HG03521 (cell line): ENCODE measurements at regions not wholly inside any gene's neighbourhood (a gene's known extent, or its start where the extent isn't known, plus 50 kb on each side); places are given as distances from the start of the nearest gene placed in this dataset.

Experiments used
- ATAC-seq: cut with Tn5 transposase; IDR thresholded peaks from one replicate; pipeline ENCODE4 v1.9.1; 2021; ENCODE audit warnings: mild to moderate bottlenecking, moderate library complexity; ENCODE audit not compliant: unreplicated experiment

DNA sequence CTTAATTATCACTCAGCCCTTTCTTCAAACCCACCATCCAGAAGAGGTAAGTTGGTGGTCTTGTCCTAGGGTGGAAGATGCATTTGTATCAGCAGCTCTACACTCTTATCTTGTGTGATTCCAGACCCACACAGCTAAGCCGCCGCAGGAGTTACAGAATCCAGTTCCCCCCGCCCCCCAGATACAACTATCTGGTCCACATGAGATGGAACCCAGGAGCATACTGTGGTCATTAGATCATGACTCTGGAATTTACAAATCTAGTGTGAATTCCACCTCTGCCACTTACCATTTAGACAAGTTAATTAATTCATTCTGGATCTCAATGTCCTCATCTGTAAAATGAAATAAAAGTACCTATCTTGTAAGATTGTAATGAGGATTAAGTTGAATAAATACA, 486.4 kb downstream of the BCL11A start:
- no peak for ATAC-seq

- ATAC-seq = no peak
Observed at GRCh38 chr2:60066096-60066839, 487.2 kb downstream of the BCL11A start.

- no peak for ATAC-seq
Observed at GRCh38 chr2:60064687-60065389, 488.6 kb downstream of the BCL11A start.

- no peak for ATAC-seq
Observed at GRCh38 chr2:60058781-60059180, 494.7 kb downstream of the BCL11A start.

DNA sequence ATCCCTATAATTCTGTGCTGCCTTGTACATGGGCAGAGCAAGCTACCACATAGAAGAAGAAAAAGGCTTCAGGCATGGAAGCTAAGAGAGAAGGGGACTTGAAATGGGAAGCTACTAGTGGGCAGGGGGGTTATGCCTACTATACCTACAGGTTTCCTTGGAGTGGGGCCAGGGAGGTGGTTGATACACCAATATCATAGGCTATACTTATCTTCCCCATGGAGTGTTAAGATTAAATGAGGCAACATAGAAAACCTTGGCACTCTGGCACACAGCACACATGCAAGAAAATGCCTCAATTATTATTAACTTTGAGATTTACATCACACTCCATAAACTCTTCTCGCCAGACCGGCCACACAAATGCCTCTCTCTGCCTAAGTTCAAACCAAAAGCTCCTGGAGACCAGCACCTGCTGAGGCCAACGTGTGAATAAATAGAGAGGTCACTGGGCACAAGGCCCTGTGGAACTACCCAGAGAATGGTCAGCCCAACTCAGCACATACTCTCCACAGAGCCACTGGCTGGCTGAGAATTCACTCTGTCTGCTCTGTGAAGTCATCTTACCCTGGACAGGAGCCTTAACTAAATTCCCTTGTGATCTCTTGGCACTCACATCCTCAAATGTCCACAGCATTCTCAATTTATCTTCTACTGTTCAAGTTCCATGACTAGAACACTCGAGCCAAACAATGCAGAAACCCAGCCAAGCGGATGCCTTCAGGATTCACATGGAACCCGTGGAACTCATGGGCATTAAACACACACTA, 498.7 kb downstream of the BCL11A start:
- ATAC-seq = no peak

GRCh38 chr2:60053791-60054190, 499.7 kb downstream of the BCL11A start:
- ATAC-seq = no peak

GRCh38 chr2:60052601-60053000, 500.9 kb downstream of the BCL11A start:
- ATAC-seq = no peak

DNA sequence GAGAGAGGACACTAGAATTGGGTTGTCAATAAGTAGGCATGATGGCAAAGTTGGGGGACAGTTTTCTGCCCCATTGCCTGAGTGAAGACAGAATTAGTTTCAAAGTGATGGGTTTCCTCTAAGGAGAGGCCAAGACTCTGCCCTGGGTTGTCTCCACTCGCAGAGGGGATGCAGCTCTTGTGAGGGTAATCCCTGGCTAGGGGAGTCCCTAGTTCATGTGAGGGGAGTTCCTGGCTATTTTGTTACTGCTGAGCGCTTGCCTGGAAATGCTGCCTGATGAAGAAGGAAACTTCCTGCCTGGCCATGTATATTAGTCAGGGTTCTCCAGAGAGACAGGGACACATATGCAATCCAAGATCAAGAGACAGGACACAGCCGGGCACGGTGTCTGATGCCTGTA, 501.5 kb downstream of the BCL11A start:
- ATAC-seq = no peak

GRCh38 chr2:60047944-60048525, 505.4 kb downstream of the BCL11A start:
- ATAC-seq = no peak

GRCh38 chr2:60047347-60047746, 506.1 kb downstream of the BCL11A start:
- ATAC-seq = no peak

GRCh38 chr2:60046529-60046928, 506.9 kb downstream of the BCL11A start:
- ATAC-seq = no peak

DNA sequence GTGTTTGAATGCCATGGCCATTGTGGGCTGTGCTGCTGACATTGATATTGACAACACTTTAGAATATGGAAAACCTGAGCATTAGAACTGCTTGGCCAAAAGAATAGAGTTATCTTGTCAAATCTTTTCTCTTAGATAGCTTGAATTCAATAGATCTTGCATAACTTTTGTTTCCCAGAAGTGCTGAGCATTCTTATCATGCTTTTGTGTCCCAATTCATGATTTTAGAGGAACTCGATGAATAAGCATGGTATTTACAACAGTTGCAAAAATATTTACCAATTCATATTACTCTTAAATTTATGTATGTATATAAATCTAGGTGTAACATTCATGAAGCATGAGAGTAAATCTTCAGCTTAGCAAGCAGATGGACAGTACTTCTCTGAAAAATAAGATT, 508.0 kb downstream of the BCL11A start:
- ATAC-seq = no peak

GRCh38 chr2:60044484-60044883, 509.0 kb downstream of the BCL11A start:
- no peak for ATAC-seq

DNA sequence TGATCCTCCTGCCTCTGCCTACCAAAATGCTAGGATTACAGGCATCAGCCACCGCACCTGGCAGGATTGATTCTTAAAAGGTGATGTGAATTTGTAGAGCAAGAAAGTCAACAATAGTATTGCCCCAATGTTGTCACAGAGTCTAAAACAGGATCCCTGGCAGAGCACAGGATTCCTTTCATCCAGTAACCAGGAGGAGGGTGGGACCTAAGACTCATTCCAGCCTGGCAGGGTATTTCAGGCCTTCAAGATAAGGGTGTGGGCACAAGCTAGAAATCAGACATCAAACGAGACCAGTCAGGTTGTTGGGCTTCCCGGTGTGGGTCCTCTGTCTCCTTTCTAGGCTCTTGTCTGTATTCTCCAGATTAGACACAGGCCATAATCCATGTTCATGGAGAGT, 511.4 kb downstream of the BCL11A start:
- no peak for ATAC-seq

GRCh38 chr2:60033325-60033724, 520.1 kb downstream of the BCL11A start:
- no peak for ATAC-seq

DNA sequence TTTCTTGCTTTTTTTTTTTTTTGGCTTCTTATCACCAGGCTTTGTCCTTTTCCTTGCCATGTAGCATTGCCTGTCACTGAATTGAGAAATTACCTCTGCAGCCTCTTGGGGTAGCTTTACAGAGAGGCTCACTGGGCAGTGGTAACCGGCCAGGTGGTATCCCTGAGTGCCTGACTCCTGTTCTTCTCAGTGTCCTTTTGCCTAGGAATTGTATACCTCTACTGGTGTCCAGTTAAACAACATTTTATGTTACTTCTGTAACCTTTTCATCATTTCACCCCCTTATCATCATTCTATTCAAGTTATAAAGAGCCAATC, 523.9 kb downstream of the BCL11A start:
- no peak for ATAC-seq

DNA sequence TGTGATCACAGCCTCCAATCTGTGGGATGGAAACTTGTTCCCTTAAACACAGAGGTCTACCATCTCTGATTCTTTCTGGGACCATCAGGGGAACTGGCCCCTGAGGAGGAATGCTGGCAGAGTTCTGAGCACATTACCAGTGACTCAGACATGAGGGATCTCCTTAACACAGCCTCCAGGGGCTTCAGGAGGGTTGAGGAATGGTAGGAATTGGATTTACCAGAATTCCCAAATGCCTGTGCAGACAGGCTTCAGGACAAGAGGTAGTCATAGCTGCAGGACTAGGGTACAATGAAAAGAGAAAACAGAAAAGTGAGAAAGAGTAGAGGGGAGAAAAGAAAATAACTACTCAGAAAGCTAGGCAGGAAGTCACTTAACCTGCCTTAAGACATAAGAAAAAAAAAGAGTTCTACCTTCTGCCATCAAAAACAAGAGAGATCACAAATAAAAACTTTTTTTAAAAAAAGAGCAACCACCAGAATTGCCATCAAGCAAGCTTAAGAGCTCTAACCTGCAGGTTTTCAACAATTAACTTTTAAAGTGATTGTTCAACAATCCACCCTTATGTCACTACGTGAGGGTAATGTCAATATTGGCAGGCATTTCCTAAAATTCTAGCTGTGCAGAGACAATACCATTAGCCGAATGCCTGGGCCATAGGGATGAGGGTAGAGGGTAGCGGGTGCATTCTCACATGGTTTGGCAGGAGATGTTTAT, 524.4 kb downstream of the BCL11A start:
- no peak for ATAC-seq

DNA sequence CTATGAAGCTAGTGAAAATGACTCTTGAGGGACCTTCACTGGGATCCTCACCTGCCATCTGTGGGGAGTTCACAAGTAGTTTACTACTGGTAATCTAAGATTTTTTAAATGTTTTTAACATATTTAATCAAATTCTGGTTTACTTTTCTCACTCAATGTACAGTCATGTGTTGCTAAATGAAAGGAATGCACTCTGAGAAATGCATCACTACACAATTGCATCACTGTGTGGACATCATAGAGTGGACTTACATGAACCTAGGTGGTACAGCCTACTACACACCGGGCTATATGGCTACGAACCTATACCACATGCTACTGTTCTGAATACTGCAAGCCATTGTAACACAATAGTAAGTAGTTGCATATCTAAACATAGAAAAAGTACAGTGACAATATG, 528.0 kb downstream of the BCL11A start:
- ATAC-seq = no peak

- ATAC-seq = no peak
Observed at GRCh38 chr2:60023256-60023985, 530.0 kb downstream of the BCL11A start.

GRCh38 chr2:60007671-60008070, 545.8 kb downstream of the BCL11A start:
- no peak for ATAC-seq
